Skeletal muscle cell (primary cell): ENCODE measurements at regions not wholly inside any gene's neighbourhood (a gene's known extent, or its start where the extent isn't known, plus 50 kb on each side); places are given as distances from the start of the nearest gene placed in this dataset.
"Not testable (repeated sequence)": the region's sequence is repeated elsewhere in the genome, so short reads cannot be mapped to it uniquely, and the experiment has no call there.

ENCODE experiments used
- DNase-seq: peaks from one replicate; pipeline ENCODE4 v3.0.0-alpha.2; 2010; ENCODE audit warnings: low read depth
- H3K4me3 ChIP-seq: 2 replicates; pipeline ENCODE4 v1.5.1; 2011; ENCODE audit warnings: low read depth, mild to moderate bottlenecking, control low read depth, low read length, moderate library complexity

- not testable (repeated sequence) for DNase-seq, H3K4me3 ChIP-seq
Measured at GRCh38 chr5:99028170-99028569, 99.4 kb upstream of the CHD1 start.

GRCh38 chr5:99025298-99026045 is 96.7 kb upstream of the CHD1 start:
- H3K4me3 ChIP-seq, result no peak overlapping the region
- DNase-seq, result no peak

DNA sequence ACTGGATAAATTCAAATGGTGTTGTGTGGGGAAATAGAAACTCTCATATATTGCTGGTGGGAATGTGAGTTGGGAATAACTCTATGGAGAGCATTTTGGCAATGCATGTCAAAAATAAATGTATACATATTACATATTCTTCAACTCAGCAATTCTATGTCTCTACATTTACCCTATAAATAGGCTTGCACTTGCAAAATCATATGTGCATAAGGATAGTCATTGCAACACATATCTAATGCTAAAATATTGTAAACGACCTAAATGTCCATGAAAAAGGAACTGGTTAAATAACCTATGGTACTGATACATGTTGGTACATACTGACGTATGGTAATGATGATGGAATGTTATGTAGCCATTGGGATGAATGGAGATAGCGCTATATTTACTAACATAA is 94.5 kb upstream of the CHD1 start:
- DNase-seq, result no peak
- no peak overlapping the region for H3K4me3 ChIP-seq

- H3K4me3 ChIP-seq, result no peak overlapping the region
- DNase-seq, result no peak
Measured at GRCh38 chr5:99022250-99022649, 93.4 kb upstream of the CHD1 start.

- DNase-seq, result no peak
- no peak overlapping the region for H3K4me3 ChIP-seq
Measured at GRCh38 chr5:99020698-99021048, 91.9 kb upstream of the CHD1 start.

DNA sequence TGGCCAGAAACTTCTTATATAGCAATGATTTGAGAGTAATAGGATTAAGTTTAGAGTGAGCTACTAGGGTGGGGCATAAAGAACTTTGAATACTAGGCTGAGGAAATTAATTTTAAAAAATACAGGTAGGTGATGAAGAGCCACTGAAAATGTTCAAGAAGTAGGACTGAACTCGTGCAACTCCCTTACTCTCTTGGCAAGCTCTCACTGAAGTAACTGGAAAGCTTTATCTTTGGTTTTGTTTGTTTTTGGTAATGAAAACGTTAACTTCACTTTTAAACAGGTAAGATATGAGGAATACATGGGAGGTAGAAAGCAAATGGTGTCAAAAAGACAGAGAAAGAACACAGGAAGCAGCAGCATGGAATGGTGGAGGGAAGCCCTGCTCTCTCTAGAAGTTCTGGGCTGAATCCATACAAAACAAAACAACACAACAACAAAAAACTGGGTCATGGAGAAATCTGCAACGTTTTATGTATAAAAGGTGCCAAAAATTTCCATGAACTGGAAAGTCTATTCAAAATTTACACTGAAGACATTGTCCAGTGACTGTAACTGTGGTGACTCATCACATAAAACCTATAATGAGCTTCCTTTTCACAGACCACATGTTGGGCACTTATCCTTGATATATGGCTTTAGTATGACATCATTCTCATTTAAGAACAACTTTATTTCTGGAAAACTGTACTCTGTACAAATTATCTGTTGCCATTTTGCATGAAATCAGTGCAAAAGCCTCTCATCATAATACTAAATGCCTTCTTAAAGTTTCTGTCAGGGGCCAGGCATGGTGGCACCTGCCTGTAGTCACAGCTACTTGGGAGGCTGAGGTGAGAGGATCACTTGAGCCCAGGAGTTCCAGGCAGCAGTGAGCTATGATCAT is 91.2 kb upstream of the CHD1 start:
- H3K4me3 ChIP-seq, result no peak overlapping the region
- DNase-seq, result peak; percentile 83

- DNase-seq, result peak; percentile 49
Measured at GRCh38 chr5:99019254-99019653, 90.4 kb upstream of the CHD1 start.

GRCh38 chr5:99010294-99010693 is 81.5 kb upstream of the CHD1 start:
- H3K4me3 ChIP-seq, result no peak overlapping the region
- no peak for DNase-seq

More at GRCh38 chr5:99019254-99019653, 90.4 kb upstream of the CHD1 start:
- H3K4me3 ChIP-seq, result no peak overlapping the region

- not testable (repeated sequence) for H3K4me3 ChIP-seq
Measured at GRCh38 chr5:99008009-99008408, 79.2 kb upstream of the CHD1 start.

DNA sequence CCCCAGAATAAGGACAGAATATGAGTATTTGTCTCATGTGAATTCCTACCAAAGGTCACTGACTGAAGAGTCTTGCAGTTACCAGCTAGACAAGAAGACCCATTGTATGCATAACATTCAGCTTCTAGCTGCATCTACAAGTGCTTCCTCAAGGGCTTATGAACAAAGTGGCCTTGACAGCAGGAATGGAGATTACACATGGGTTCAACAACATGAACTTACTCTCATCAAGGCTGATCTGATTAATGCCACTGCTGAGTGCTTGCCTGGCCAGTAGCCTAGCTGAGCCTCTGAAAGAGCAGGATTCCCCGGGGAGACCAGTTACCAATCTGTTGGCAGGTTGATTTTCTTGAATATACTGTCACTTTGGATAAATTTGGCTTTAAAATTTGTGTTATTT is 76.7 kb upstream of the CHD1 start:
- DNase-seq, result peak; percentile 24
- no peak overlapping the region for H3K4me3 ChIP-seq

More at GRCh38 chr5:99008009-99008408, 79.2 kb upstream of the CHD1 start:
- not testable (repeated sequence) for DNase-seq

DNA sequence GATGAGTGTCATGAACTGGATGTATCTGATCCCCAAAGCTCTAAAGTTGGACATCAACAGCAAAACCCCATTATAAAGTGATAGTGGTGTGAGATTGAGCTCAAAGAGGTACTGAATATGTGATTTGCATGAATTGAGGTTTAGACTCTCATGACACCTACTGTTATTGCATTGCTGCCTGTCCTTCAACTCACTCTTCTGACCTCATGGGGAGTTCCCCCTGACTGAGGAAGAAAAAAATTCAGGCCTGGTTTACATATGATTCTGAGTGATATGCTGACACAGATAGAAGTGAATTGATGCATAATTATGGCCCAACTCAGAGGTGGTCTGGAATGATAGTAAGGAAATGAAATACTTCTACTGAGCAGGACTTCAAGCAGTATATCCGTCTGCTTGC is 76.2 kb upstream of the CHD1 start:
- no peak overlapping the region for H3K4me3 ChIP-seq
- no peak for DNase-seq

GRCh38 chr5:99000876-99001275 is 72.1 kb upstream of the CHD1 start:
- peak; percentile 69 for DNase-seq
- H3K4me3 ChIP-seq, result no peak overlapping the region

GRCh38 chr5:99000221-99000620 is 71.4 kb upstream of the CHD1 start:
- H3K4me3 ChIP-seq, result no peak overlapping the region
- DNase-seq, result no peak

GRCh38 chr5:98999631-99000030 is 70.8 kb upstream of the CHD1 start:
- H3K4me3 ChIP-seq, result no peak overlapping the region
- DNase-seq, result peak; percentile 24

GRCh38 chr5:98997000-98997399 is 68.2 kb upstream of the CHD1 start:
- DNase-seq, result peak; percentile 99
- no peak overlapping the region for H3K4me3 ChIP-seq

- no peak for DNase-seq
- H3K4me3 ChIP-seq, result no peak overlapping the region
Measured at GRCh38 chr5:98994611-98995010, 65.8 kb upstream of the CHD1 start.

GRCh38 chr5:98993512-98993911 is 64.7 kb upstream of the CHD1 start:
- no peak for DNase-seq
- H3K4me3 ChIP-seq, result no peak overlapping the region

GRCh38 chr5:98992552-98992951 is 63.7 kb upstream of the CHD1 start:
- DNase-seq, result no peak
- H3K4me3 ChIP-seq, result no peak overlapping the region

GRCh38 chr5:98989727-98990126 is 60.9 kb upstream of the CHD1 start:
- DNase-seq, result no peak
- no peak overlapping the region for H3K4me3 ChIP-seq

- no peak overlapping the region for H3K4me3 ChIP-seq
- DNase-seq, result no peak
Measured at GRCh38 chr5:98986587-98986986, 57.8 kb upstream of the CHD1 start.

GRCh38 chr5:98982880-98983279 is 54.1 kb upstream of the CHD1 start:
- H3K4me3 ChIP-seq, result no peak overlapping the region

More at GRCh38 chr5:98982880-98983279, 54.1 kb upstream of the CHD1 start:
- DNase-seq, result no peak
